ENCODE measurements at regions not wholly inside any gene's neighbourhood (a gene's known extent, or its start where the extent isn't known, plus 50 kb on each side); places are given as distances from the start of the nearest gene placed in this dataset.

DNA sequence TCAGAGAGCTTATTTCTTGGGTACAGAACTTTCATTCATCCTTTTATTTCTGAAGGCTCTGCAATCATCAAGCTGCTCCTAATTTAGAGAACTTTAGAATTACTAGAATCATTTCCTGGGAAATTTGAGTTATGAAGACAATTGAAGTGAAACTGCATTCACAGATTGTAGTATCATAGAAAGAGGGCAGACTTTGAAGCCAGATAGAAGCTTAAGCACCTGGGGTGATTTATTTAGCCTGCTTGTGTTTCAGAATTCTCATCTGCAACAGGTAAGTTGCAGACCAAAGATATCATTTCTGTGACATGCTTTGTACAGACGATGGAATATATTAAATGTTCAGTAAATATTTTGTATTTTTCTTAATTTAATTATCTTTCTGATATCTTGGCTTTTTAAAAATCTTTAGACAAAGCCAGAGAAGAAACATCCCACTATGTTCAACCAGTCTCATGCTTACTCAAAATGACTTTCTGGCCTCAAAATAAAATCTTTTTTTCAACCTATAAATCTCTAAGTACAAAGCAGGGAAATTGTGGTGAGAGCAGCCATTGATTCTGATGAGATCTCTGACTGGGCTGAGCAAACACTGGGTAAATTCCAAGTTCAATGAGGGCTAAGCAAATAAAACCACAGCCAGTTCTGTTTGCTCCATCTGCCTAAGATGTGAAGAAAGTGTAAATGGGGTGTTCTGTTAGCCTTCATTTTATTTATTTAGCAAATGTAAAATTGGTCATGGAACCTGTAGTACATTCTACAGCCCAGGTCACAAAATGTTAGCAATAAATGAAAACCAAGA lies 264.7 kb upstream of the CCNG1 start:
- no peak for DNase-seq (ENCODE audit: low read depth)
- TF ChIP-seq, protein P1, sequence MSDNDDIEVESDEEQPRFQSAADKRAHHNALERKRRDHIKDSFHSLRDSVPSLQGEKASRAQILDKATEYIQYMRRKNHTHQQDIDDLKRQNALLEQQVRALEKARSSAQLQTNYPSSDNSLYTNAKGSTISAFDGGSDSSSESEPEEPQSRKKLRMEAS (IDR thresholded peaks at IDR 0.05; ENCODE audit: low read depth, low read length), result no peak
- TF ChIP-seq MYC (IDR thresholded peaks at IDR 0.05; ENCODE audit: low read depth, low read length) (no peak), POLR2A (IDR thresholded peaks at IDR 0.05; ENCODE audit: extremely low read depth, insufficient read length) (no peak)
- H3K4me3 ChIP-seq (ENCODE audit: low read depth, low read length), result no peak overlapping the region

DNA sequence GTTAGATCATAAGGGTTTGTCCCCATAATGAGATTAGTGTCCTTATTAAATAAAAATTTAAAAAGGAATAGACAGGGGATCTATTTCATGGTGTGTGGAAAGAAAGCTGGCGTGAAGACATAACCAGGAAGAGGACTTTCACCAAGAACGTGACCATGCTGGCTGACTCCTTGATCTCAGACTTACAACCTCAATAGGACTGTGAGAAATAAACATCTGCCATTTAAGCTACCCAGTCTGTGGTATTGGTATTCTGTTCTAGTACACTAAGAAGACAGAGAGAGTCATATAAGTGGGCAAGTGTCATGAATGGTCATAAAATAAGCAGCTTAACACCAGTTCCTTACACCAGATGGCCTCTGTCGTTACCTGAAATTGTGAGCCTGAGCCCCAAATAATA lies 259.4 kb upstream of the CCNG1 start:
- no peak overlapping the region for H3K4me3 ChIP-seq (ENCODE audit: low read depth, low read length)
- no peak for TF ChIP-seq POLR2A (IDR thresholded peaks at IDR 0.05; ENCODE audit: extremely low read depth, insufficient read length)
- TF ChIP-seq, protein P2, sequence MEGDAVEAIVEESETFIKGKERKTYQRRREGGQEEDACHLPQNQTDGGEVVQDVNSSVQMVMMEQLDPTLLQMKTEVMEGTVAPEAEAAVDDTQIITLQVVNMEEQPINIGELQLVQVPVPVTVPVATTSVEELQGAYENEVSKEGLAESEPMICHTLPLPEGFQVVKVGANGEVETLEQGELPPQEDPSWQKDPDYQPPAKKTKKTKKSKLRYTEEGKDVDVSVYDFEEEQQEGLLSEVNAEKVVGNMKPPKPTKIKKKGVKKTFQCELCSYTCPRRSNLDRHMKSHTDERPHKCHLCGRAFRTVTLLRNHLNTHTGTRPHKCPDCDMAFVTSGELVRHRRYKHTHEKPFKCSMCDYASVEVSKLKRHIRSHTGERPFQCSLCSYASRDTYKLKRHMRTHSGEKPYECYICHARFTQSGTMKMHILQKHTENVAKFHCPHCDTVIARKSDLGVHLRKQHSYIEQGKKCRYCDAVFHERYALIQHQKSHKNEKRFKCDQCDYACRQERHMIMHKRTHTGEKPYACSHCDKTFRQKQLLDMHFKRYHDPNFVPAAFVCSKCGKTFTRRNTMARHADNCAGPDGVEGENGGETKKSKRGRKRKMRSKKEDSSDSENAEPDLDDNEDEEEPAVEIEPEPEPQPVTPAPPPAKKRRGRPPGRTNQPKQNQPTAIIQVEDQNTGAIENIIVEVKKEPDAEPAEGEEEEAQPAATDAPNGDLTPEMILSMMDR (IDR thresholded peaks at IDR 0.05; ENCODE audit: low read depth, low read length), result no peak
- TF ChIP-seq, protein P1 (IDR thresholded peaks at IDR 0.05; ENCODE audit: low read depth, low read length), result no peak
- DNase-seq (ENCODE audit: low read depth), result no peak

- no peak for TF ChIP-seq POLR2A (IDR thresholded peaks at IDR 0.05; ENCODE audit: extremely low read depth, insufficient read length)
- TF ChIP-seq, protein P1 (IDR thresholded peaks at IDR 0.05; ENCODE audit: low read depth, low read length), result no peak
- TF ChIP-seq, protein P2 (IDR thresholded peaks at IDR 0.05; ENCODE audit: low read depth, low read length), result no peak
- H3K4me3 ChIP-seq (ENCODE audit: low read depth, low read length), result no peak overlapping the region
- DNase-seq (ENCODE audit: low read depth), result no peak
Measured at GRCh38 chr5:163185315-163185714, 252.1 kb upstream of the CCNG1 start.

DNA sequence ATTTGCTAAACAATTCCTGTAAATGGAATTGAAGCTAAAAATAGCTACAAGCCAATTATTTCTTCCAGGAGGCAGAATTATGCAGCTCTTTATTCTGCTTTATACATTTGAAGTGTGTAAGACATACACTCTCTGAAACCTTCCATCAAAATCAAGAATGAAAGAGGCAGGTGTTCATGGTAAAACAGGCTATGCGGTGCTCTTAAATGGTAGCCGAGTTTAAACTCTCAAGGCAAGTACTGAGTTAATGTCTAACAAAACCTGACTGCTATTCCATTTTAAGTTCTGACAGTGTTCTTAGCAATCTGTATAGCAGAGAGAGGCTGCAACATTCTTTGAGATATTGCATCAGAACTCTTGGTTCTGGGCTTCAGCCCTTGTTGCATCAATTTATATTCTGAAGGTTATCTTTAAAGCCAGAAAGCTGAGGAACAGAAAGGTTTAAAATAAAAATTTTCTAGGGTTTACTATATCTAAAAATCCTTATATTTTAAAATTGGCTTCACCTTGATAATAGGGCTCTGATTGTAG lies 248.3 kb upstream of the CCNG1 start:
- no peak for DNase-seq (ENCODE audit: low read depth)
- TF ChIP-seq, protein P1 (IDR thresholded peaks at IDR 0.05; ENCODE audit: low read depth, low read length), result no peak
- TF ChIP-seq POLR2A (IDR thresholded peaks at IDR 0.05; ENCODE audit: extremely low read depth, insufficient read length) (no peak), MYC (IDR thresholded peaks at IDR 0.05; ENCODE audit: low read depth, low read length) (no peak)
- TF ChIP-seq, protein P2 (IDR thresholded peaks at IDR 0.05; ENCODE audit: low read depth, low read length), result no peak
- H3K4me3 ChIP-seq (ENCODE audit: low read depth, low read length), result no peak overlapping the region

DNA sequence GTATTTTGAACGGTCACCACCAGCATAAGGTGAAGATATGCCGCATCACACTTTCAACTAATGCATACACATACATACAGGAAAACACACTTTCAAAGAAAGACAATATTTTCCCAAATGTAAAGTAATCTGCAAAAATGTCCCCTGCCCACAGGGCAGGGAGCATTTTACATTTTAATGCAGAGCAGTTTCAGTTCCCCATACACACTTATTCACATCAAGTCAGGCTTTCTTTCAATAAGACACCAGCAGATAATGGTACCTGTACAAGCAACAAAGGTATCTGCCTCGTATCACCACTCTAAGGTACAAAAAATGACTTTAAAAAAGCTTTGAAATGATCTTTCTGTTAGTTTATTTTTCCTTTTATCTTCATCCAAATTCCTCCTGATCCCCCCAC lies 247.1 kb upstream of the CCNG1 start:
- DNase-seq (ENCODE audit: low read depth), result no peak
- H3K4me3 ChIP-seq (ENCODE audit: low read depth, low read length), result no peak overlapping the region
- TF ChIP-seq, protein P1 (IDR thresholded peaks at IDR 0.05; ENCODE audit: low read depth, low read length), result no peak
- TF ChIP-seq MYC (IDR thresholded peaks at IDR 0.05; ENCODE audit: low read depth, low read length), result no peak
- TF ChIP-seq POLR2A (IDR thresholded peaks at IDR 0.05; ENCODE audit: extremely low read depth, insufficient read length), result no peak
- TF ChIP-seq, protein P2 (IDR thresholded peaks at IDR 0.05; ENCODE audit: low read depth, low read length), result no peak

- TF ChIP-seq, protein P2 (IDR thresholded peaks at IDR 0.05; ENCODE audit: low read depth, low read length), result no peak
- DNase-seq (ENCODE audit: low read depth), result no peak
- no peak overlapping the region for H3K4me3 ChIP-seq (ENCODE audit: low read depth, low read length)
Measured at GRCh38 chr5:163190784-163191183, 246.6 kb upstream of the CCNG1 start.

Measured in NB4 (cell line).